KMS-11 (cell line): ENCODE measurements at regions not wholly inside any gene's neighbourhood (a gene's known extent, or its start where the extent isn't known, plus 50 kb on each side); places are given as distances from the start of the nearest gene placed in this dataset.

Source experiments
- H2AFZ ChIP-seq: fragments of 200-600 bp; sonication (generic); 2 replicates; pipeline ENCODE4 v1.6.1; 2016; ENCODE audit warnings: antibody characterized with exemption, mixed run types, low read depth
- H3K27ac ChIP-seq: fragments of 200-600 bp; sonication (generic); 2 replicates; pipeline ENCODE4 v1.6.1; 2016; ENCODE audit warnings: mild to moderate bottlenecking, mixed run types
- H3K27me3 ChIP-seq: fragments of 200-600 bp; sonication (generic); 2 replicates; pipeline ENCODE4 v1.6.1; 2017; ENCODE audit warnings: mild to moderate bottlenecking, low read depth, mixed run types, moderate library complexity; ENCODE audit not compliant: insufficient read depth
- H3K36me3 ChIP-seq: fragments of 200-600 bp; sonication (generic); 2 replicates; pipeline ENCODE4 v1.6.1; 2017; ENCODE audit warnings: mild to moderate bottlenecking, mixed run types; ENCODE audit not compliant: insufficient read depth
- H3K4me1 ChIP-seq: fragments of 200-600 bp; sonication (generic); 2 replicates; pipeline ENCODE4 v1.6.1; 2016; ENCODE audit warnings: mild to moderate bottlenecking, low read depth, mixed run types; ENCODE audit not compliant: poor library complexity, severe bottlenecking
- H3K4me2 ChIP-seq: fragments of 200-600 bp; sonication (generic); 2 replicates; pipeline ENCODE4 v1.7.0; 2016; ENCODE audit warnings: mild to moderate bottlenecking, mixed run types
- H3K4me3 ChIP-seq: fragments of 200-600 bp; sonication (generic); IDR thresholded peaks from 2 replicates; pipeline ENCODE4 v1.6.1; 2017; ENCODE audit warnings: low read depth, low read length, mixed read lengths; ENCODE audit not compliant: insufficient read depth
- H3K79me2 ChIP-seq: fragments of 200-600 bp; sonication (generic); 2 replicates; pipeline ENCODE4 v1.6.1; 2016; ENCODE audit warnings: low read depth, mixed run types; ENCODE audit not compliant: insufficient read depth
- H3K9ac ChIP-seq: fragments of 200-600 bp; sonication (generic); 2 replicates; pipeline ENCODE4 v1.6.1; 2016; ENCODE audit warnings: mild to moderate bottlenecking, mixed run types
- H4K20me1 ChIP-seq: fragments of 200-600 bp; sonication (generic); 2 replicates; pipeline ENCODE4 v1.6.1; 2016; ENCODE audit warnings: mild to moderate bottlenecking, mixed run types; ENCODE audit not compliant: insufficient read depth
- CTCF ChIP-seq: fragments of 200-600 bp; sonication (generic); conservative IDR thresholded peaks from 2 replicates; pipeline ENCODE4 v1.6.1; 2017; ENCODE audit warnings: low read depth, mild to moderate bottlenecking, antibody characterized with exemption, low read length, moderate library complexity, mixed read lengths

- TF ChIP-seq CTCF: no peak
- Histone ChIP-seq H3K36me3 (no peaks in the 10 kb centered on the region), H4K20me1 (no peaks in the 10 kb centered on the region), H3K9ac (no peak overlapping the region), H3K27me3 (no peaks in the 10 kb centered on the region; the same call in 1 of the 2 replicates), H3K27ac (no peak overlapping the region), H3K4me2 (no peak overlapping the region), H2AFZ (no peak overlapping the region), H3K4me3 (no peak overlapping the region), H3K79me2 (no peaks in the 10 kb centered on the region), H3K4me1 (no peaks in the 10 kb centered on the region)
These were observed 53.1 kb upstream of the PRR23E start for GRCh38 chr3:127139601-127140500.

- H3K36me3 ChIP-seq: no peaks in the 10 kb centered on the region
- no peak overlapping the region for H3K4me3 ChIP-seq
- no peaks in the 10 kb centered on the region for H4K20me1 ChIP-seq
- H2AFZ ChIP-seq: no peak overlapping the region
- no peak for TF ChIP-seq CTCF
- H3K4me1 ChIP-seq: no peaks in the 10 kb centered on the region
- no peaks in the 10 kb centered on the region for H3K79me2 ChIP-seq
- no peaks in the 10 kb centered on the region; the same call in 1 of the 2 replicates for H3K27me3 ChIP-seq
- H3K4me2 ChIP-seq: no peak overlapping the region
- no peak overlapping the region for H3K27ac ChIP-seq
- no peak overlapping the region for H3K9ac ChIP-seq
These were observed 52.1 kb upstream of the PRR23E start for GRCh38 chr3:127140501-127141460.

GRCh38 chr3:127141921-127142730 is 50.8 kb upstream of the PRR23E start:
- no peak for TF ChIP-seq CTCF
- Histone ChIP-seq H3K4me2 (no peak overlapping the region), H3K27ac (no peak overlapping the region)

More at GRCh38 chr3:127141921-127142730, 50.8 kb upstream of the PRR23E start:
- Histone ChIP-seq H4K20me1 (no peaks in the 10 kb centered on the region), H3K79me2 (no peaks in the 10 kb centered on the region), H3K4me1 (no peaks in the 10 kb centered on the region), H2AFZ (no peak overlapping the region), H3K27me3 (no peaks in the 10 kb centered on the region; the same call in 1 of the 2 replicates), H3K9ac (no peak overlapping the region), H3K4me3 (no peak overlapping the region), H3K36me3 (no peaks in the 10 kb centered on the region)
